Skeletal muscle tissue (tissue), 3 donors: ENCODE measurements at regions not wholly inside any gene's neighbourhood (a gene's known extent, or its start where the extent isn't known, plus 50 kb on each side); places are given as distances from the start of the nearest gene placed in this dataset.

Experiments used
- H3K27ac ChIP-seq: one replicate; pipeline ENCODE4 v1.7.0; 2013; ENCODE audit warnings: mild to moderate bottlenecking, low read depth, low read length, inconsistent platforms
- H3K27me3 ChIP-seq, 3 donors: one replicate each; pipeline ENCODE4 v1.7.0; 2013; ENCODE audit warnings: low read length in 3 of 3; ENCODE audit not compliant: control insufficient read depth in 3 of 3, insufficient read depth in 3 of 3
- H3K36me3 ChIP-seq, 3 donors: one replicate each; pipeline ENCODE4 v1.7.0; 2013; ENCODE audit warnings: low read length in 3 of 3; ENCODE audit not compliant: control insufficient read depth in 3 of 3, insufficient read depth in 3 of 3
- H3K4me1 ChIP-seq, 3 donors: one replicate each; pipeline ENCODE4 v1.7.0; 2013; ENCODE audit warnings: low read length in 3 of 3, mild to moderate bottlenecking in 3 of 3; ENCODE audit not compliant: control insufficient read depth in 3 of 3, insufficient read depth in 3 of 3
- H3K4me3 ChIP-seq, 3 donors: one replicate each; pipeline ENCODE4 v1.7.0; 2013; ENCODE audit warnings: low read length in 3 of 3
- H3K9ac ChIP-seq, 3 donors: one replicate each; pipeline ENCODE4 v1.7.0; 2013; ENCODE audit warnings: low read length in 3 of 3, mild to moderate bottlenecking in 3 of 3, moderate library complexity in 2 of 3, low read depth in 1 of 3
- H3K9me3 ChIP-seq, 3 donors: one replicate each; pipeline ENCODE4 v1.7.0; 2013; ENCODE audit warnings: low read length in 3 of 3; ENCODE audit not compliant: control insufficient read depth in 3 of 3
- donor health status: Osteomylitis.

DNA sequence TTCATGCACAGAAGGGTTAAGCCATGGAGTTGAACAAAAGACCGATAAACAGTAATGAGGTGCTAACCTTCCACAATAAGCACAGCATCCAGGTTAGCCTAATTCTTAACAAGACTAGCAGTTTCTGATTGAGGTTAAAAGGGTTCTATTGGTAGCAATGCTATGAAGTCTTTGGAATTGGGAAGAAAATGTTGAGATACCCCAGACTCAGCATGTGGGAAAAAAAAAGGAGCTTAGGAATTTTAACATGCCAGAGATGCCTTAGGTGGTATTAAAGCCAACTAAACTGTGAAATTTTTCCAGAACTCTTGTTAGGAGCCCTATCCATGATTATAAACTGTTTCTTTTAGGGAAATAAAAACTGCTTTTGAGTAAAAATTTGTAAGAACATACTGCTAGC is 391.7 kb downstream of the GABRG1 start:
- Histone ChIP-seq H3K27ac (no peak overlapping the region), H3K36me3 (no peaks in the 10 kb centered on the region), H3K4me3 (no peak overlapping the region), H3K27me3 (no peaks in the 10 kb centered on the region), H3K9ac (no peak overlapping the region), H3K9me3 (no peaks in the 10 kb centered on the region), H3K4me1 (no peaks in the 10 kb centered on the region)

DNA sequence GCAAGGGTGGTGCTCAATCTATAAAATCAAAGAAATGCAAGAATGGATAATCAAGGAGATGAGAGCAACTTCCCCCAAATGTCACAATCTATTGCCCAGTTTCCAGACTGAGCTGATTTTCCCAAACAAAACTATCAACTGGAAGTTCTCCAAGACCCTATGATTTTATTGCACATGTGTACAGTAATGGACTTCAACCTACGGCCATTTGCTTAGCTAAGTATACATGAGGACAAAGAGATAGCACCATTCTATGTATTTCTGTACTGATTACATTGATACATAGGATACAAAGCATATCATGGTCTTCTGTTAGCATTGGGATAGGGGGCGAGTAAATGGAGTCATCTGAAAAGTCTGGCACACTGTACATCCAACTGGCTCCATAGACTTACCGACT is 407.8 kb downstream of the GABRG1 start:
- no peak overlapping the region for H3K9ac ChIP-seq
- H3K4me3 ChIP-seq, result no peak overlapping the region
- H3K27me3 ChIP-seq, result no peaks in the 10 kb centered on the region
- no peaks in the 10 kb centered on the region for H3K4me1 ChIP-seq
- H3K27ac ChIP-seq, result no peak overlapping the region
- no peaks in the 10 kb centered on the region for H3K9me3 ChIP-seq
- H3K36me3 ChIP-seq, result no peaks in the 10 kb centered on the region

DNA sequence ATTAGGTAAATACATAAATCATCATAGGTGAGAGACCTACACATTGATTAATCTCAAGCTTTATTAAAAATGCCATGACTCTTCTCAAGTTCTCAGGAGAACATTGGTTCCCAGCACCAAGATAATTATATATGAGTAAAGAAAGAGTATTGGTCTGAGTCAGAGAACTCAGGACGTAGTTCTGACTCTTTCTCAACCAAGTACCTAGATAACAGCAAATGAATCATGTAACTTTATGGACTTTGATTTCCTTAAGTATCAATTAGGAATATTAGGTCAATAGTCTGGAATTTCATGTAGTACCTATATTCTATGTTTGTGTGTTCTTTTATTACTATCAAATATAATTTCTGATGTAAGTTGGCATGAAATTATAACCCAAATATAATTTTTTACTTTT is 409.9 kb downstream of the GABRG1 start:
- Histone ChIP-seq H3K4me3 (no peak overlapping the region), H3K9me3 (no peaks in the 10 kb centered on the region), H3K27ac (no peak overlapping the region), H3K27me3 (no peaks in the 10 kb centered on the region), H3K9ac (no peak overlapping the region), H3K36me3 (no peaks in the 10 kb centered on the region), H3K4me1 (no peaks in the 10 kb centered on the region)

DNA sequence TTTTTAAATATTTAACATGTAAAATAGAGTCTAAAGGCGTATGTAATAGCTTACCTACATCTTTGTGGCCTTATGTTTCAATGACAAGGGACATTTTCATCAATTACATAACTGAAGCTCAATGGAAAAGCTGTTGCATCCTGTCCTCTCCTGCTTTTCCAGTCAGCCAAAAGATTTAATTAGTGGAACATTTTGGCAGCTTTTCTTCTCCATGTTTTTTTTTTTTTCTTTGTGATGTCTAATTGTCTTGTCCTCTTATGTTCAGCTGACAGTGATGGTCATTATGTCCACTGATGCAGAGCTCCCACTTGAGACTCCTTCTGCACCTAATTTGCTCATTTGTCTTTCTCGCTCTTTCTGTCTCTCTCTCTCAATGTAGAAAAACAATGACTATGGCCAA is 422.2 kb downstream of the GABRG1 start:
- no peak overlapping the region for H3K27ac ChIP-seq
- H3K4me3 ChIP-seq, result no peak overlapping the region
- H3K36me3 ChIP-seq, result no peaks in the 10 kb centered on the region
- no peaks in the 10 kb centered on the region for H3K4me1 ChIP-seq
- no peaks in the 10 kb centered on the region for H3K9me3 ChIP-seq
- H3K27me3 ChIP-seq, result no peaks in the 10 kb centered on the region
- H3K9ac ChIP-seq, result no peak overlapping the region

DNA sequence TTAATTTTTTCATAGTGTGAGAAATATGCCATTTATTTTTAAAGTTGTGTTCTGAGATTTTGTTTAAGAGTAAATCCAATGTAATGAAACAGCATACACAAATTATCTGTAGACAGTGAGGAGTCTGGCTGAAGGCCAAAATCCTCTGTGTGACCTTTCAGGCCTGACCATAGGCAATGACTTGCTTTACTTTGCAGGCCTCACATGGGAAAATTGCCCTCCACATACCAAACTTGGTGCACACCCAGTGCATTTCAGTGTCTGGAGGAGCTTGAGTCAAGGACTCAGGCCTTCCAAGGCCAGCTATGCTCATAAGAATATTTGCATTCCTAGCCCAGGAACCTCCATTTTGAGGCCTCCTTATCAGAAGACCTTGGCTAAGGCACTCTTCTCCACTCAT is 430.1 kb downstream of the GABRG1 start:
- Histone ChIP-seq H3K4me3 (no peak overlapping the region), H3K4me1 (no peaks in the 10 kb centered on the region), H3K9me3 (no peaks in the 10 kb centered on the region), H3K9ac (no peak overlapping the region), H3K36me3 (no peaks in the 10 kb centered on the region), H3K27ac (no peak overlapping the region), H3K27me3 (no peaks in the 10 kb centered on the region)

DNA sequence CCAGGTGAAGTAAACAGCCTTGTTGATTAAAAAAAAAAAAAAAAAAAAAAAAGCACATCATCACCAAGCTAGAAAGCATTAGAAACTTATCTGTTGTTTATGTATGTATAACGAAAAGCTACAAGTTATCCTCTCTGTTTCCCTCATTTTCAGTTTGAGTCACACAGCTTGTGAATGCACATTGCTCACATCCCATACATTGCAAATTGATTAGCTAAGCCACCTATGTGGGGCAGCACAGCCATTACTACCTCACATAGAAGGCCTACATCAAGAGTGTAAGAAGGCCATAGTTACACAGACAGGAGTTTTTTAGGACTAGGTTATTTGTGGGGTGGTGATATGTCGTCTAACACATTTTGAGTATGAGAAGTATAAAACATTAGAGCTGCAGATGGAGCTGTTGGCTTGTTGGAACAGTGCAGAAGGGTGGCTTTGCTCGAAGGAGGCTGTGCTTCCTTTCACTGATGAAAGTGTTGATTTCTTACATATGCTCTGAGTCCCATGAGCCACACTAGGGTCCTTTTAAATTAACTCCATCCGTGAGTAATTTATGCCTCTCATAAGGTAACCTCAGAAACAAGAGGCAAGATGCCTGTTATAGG is 431.6 kb downstream of the GABRG1 start:
- Histone ChIP-seq H3K36me3 (no peaks in the 10 kb centered on the region), H3K4me1 (no peaks in the 10 kb centered on the region), H3K9ac (no peak overlapping the region), H3K4me3 (no peak overlapping the region), H3K9me3 (no peaks in the 10 kb centered on the region), H3K27me3 (no peaks in the 10 kb centered on the region), H3K27ac (no peak overlapping the region)

DNA sequence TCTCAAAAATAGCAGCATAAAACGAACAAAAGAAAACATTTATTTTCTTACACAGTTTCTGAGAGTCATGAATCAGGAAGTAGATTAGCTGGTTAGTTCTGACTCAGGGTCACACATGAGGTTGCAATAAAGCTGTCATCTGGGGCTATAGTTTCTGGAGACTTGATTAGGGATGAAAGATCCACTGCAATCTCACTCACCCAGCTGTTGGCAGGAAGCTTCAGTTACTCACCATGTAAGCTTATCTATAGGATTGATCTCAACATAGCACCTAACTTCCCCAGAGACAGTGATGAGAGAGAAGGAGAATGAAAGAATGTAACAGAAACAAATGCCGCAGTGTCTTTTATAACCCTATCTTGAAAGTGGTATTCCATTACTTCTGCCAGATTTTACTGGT is 435.5 kb downstream of the GABRG1 start:
- Histone ChIP-seq H3K4me3 (no peak overlapping the region), H3K9me3 (no peaks in the 10 kb centered on the region), H3K4me1 (no peaks in the 10 kb centered on the region)

DNA sequence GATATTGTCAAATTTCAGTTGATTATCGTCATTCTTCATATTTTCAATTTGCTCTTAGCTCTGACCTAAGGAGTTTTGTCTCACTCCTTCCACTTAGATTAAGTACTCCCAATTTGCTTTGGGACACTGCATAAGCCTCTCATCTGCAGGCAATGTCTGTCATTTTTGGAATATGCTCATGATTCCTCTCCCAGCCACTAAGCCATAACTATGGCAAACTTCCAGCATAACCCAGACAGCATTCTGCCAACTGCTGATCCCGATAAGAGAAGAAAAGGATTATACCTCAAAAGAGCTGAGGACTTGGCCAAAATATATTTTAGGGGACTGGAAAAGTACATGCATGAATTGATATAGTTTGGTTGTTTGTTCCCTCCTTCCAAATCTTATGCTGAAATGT is 444.4 kb downstream of the GABRG1 start:
- H3K9me3 ChIP-seq, result no peaks in the 10 kb centered on the region
- H3K4me3 ChIP-seq, result no peak overlapping the region
- no peaks in the 10 kb centered on the region for H3K4me1 ChIP-seq
- H3K27ac ChIP-seq, result no peak overlapping the region
- H3K27me3 ChIP-seq, result no peaks in the 10 kb centered on the region
- H3K9ac ChIP-seq, result no peak overlapping the region
- H3K36me3 ChIP-seq, result no peaks in the 10 kb centered on the region

More for the DNA sequence above, 435.5 kb downstream of the GABRG1 start:
- Histone ChIP-seq H3K9ac (no peak overlapping the region), H3K36me3 (no peaks in the 10 kb centered on the region), H3K27me3 (no peaks in the 10 kb centered on the region), H3K27ac (no peak overlapping the region)

DNA sequence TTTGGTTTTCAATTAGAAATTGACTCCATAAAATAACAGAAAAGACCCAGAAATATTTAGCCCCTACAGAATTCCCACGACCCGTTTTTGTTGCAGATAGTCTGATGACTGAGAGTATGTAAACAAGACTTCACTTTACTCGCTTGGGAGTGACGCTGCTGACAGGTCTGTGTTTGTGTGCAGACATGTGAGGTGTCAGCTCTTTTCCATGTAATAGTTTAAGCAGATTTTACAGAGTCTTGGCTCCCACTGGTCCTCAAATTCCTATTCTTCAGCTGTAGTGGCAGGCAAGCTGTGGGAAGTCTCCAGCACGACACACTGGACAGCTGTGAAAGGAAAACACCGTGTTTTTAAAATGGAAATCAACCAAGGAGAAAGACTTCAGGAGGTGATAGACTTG is 455.7 kb downstream of the GABRG1 start:
- no peaks in the 10 kb centered on the region for H3K4me1 ChIP-seq

DNA sequence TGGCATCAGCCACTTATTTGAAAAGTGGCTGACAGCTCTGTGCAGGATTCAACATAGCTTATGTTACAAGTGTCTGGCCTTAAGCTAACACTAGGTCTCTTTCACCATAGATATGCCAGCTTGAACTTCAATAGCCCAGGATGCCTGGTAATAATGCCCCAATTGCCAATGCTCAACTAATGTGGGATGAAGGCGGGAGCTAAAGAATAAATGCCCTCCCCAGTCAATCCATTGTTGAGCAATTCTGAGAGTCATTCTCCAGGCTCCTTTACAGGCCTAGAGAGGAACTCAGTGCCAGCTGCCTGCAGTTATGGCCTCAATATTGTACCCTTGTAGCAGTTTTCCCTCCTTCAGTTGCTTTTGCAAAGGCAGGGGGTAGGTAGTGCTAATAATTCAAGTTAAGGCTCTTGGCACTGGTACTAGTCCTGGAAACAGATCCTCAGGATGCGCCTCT is 460.2 kb downstream of the GABRG1 start:
- H3K4me1 ChIP-seq, result no peaks in the 10 kb centered on the region
- no peaks in the 10 kb centered on the region for H3K36me3 ChIP-seq
- no peaks in the 10 kb centered on the region for H3K27me3 ChIP-seq
- H3K4me3 ChIP-seq, result no peak overlapping the region
- no peak overlapping the region for H3K9ac ChIP-seq
- no peaks in the 10 kb centered on the region for H3K9me3 ChIP-seq
- H3K27ac ChIP-seq, result no peak overlapping the region

More for the DNA sequence above, 455.7 kb downstream of the GABRG1 start:
- Histone ChIP-seq H3K27ac (no peak overlapping the region), H3K9me3 (no peaks in the 10 kb centered on the region), H3K4me3 (no peak overlapping the region), H3K9ac (no peak overlapping the region), H3K27me3 (no peaks in the 10 kb centered on the region), H3K36me3 (no peaks in the 10 kb centered on the region)

DNA sequence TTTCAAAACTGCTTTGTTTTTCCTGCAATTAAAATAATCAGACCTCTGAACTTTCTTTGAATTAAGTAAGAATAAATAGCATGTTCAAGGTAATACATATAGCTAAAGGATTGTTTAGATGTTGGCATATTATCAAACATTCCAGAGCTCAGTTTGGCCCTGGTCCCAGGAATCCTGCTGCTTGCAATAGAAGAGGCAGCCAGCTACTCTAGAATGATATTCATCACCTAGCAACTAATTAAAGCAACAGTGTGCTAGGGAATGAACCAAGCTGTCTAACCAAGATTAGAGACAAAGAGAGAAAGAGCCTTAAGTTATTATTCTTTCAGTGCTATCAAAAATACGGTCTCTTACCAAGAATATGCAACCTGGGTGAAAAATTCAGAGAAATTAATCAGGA is 460.9 kb downstream of the GABRG1 start:
- Histone ChIP-seq H3K27ac (no peak overlapping the region), H3K4me1 (no peaks in the 10 kb centered on the region), H3K27me3 (no peaks in the 10 kb centered on the region), H3K9ac (no peak overlapping the region), H3K36me3 (no peaks in the 10 kb centered on the region), H3K4me3 (no peak overlapping the region), H3K9me3 (no peaks in the 10 kb centered on the region)
